Stimulated activated CD4-positive, alpha-beta T cell treated with anti-CD3 and anti-CD28 coated beads, Interleukin-12 subunit alpha, Interleukin-12 subunit beta, amount 100 ng/mL, for 24 hours (primary cell): ENCODE measurements at regions not wholly inside any gene's neighbourhood (a gene's known extent, or its start where the extent isn't known, plus 50 kb on each side); places are given as distances from the start of the nearest gene placed in this dataset.
"Not testable (repeated sequence)": the region's sequence is repeated elsewhere in the genome, so short reads cannot be mapped to it uniquely, and the experiment has no call there.

ENCODE experiments used
- DNase-seq, 2 experiments: peaks; one replicate each; pipeline ENCODE4 v3.0.0-alpha.2; 2020; ENCODE audit warnings: low read depth in 2 of 2

- DNase-seq: no peak
Measured at GRCh38 chr5:174550026-174550425, 174.4 kb upstream of the MSX2 start.

GRCh38 chr5:174552428-174552827, 172.0 kb upstream of the MSX2 start:
- DNase-seq: no peak

GRCh38 chr5:174553556-174553955, 170.8 kb upstream of the MSX2 start:
- no peak for DNase-seq

GRCh38 chr5:174555726-174556125, 168.7 kb upstream of the MSX2 start:
- DNase-seq: no peak

- DNase-seq: no peak
Measured at GRCh38 chr5:174556756-174557155, 167.6 kb upstream of the MSX2 start.

GRCh38 chr5:174558190-174558589, 166.2 kb upstream of the MSX2 start:
- DNase-seq: no peak

GRCh38 chr5:174559141-174559540, 165.2 kb upstream of the MSX2 start:
- no peak for DNase-seq

GRCh38 chr5:174559566-174560090, 164.8 kb upstream of the MSX2 start:
- DNase-seq: no peak

GRCh38 chr5:174560861-174561260, 163.5 kb upstream of the MSX2 start:
- no peak for DNase-seq

GRCh38 chr5:174563040-174563439, 161.3 kb upstream of the MSX2 start:
- DNase-seq: not testable (repeated sequence)

GRCh38 chr5:174563899-174564298, 160.5 kb upstream of the MSX2 start:
- no peak for DNase-seq

GRCh38 chr5:174567506-174568141, 156.8 kb upstream of the MSX2 start:
- no peak for DNase-seq

GRCh38 chr5:174570662-174571061, 153.7 kb upstream of the MSX2 start:
- DNase-seq: no peak

- no peak for DNase-seq
Measured at GRCh38 chr5:174571662-174572397, 152.6 kb upstream of the MSX2 start.

GRCh38 chr5:174572591-174572990, 151.8 kb upstream of the MSX2 start:
- no peak for DNase-seq

- no peak for DNase-seq
Measured at GRCh38 chr5:174573221-174573994, 151.0 kb upstream of the MSX2 start.

- no peak for DNase-seq
Measured at GRCh38 chr5:174575043-174575442, 149.3 kb upstream of the MSX2 start.

- DNase-seq: no peak
Measured at GRCh38 chr5:174576042-174576441, 148.3 kb upstream of the MSX2 start.

GRCh38 chr5:174581479-174581878, 142.9 kb upstream of the MSX2 start:
- no peak for DNase-seq

GRCh38 chr5:174581894-174582293, 142.5 kb upstream of the MSX2 start:
- no peak for DNase-seq

GRCh38 chr5:174583071-174583470, 141.3 kb upstream of the MSX2 start:
- no peak for DNase-seq

GRCh38 chr5:174585472-174585871, 138.9 kb upstream of the MSX2 start:
- no peak for DNase-seq

- not testable (repeated sequence) for DNase-seq
Measured at GRCh38 chr5:174586163-174586562, 138.2 kb upstream of the MSX2 start.
